ENCODE measurements at regions not wholly inside any gene's neighbourhood (a gene's known extent, or its start where the extent isn't known, plus 50 kb on each side); places are given as distances from the start of the nearest gene placed in this dataset.

- no peak for TF ChIP-seq GATA3 (IDR thresholded peaks at IDR 0.05; ENCODE audit: low read depth, low read length)
- no peak for TF ChIP-seq GATA2 (IDR thresholded peaks at IDR 0.05; ENCODE audit: low read depth, low read length)
These were observed 355.4 kb upstream of the PDE4D start for GRCh38 chr5:60248901-60249300.

All from SH-SY5Y (cell line).